GM19372 (cell line): ENCODE measurements at regions not wholly inside any gene's neighbourhood (a gene's known extent, or its start where the extent isn't known, plus 50 kb on each side); places are given as distances from the start of the nearest gene placed in this dataset.

Experiments
- ATAC-seq: cut with Tn5 transposase; IDR thresholded peaks from one replicate; pipeline ENCODE4 v1.9.1; 2021; ENCODE audit warnings: mild to moderate bottlenecking, low read depth, moderate library complexity; ENCODE audit not compliant: unreplicated experiment

GRCh38 chr19:31629579-31630363 lies 280.5 kb upstream of the TSHZ3 start:
- no peak for ATAC-seq

DNA sequence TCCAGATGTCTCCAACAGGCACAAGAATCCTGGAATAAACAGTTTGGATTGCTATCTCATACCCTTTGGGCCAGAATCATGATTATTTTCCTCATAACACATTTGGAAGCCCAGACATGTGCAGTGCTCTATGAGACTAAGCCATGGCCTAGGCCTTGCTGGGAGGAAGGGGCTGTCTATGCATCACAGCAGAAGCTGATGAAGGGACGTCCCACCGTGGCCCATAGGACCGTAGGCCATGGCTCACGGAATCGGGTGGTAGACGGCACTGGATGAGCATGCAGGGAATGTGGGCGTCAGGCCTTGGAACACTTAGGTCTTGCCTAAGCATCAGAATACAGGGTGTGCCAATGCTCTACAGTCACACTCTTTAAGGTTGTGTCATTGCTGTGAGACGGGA lies 283.8 kb upstream of the TSHZ3 start:
- ATAC-seq = no peak

DNA sequence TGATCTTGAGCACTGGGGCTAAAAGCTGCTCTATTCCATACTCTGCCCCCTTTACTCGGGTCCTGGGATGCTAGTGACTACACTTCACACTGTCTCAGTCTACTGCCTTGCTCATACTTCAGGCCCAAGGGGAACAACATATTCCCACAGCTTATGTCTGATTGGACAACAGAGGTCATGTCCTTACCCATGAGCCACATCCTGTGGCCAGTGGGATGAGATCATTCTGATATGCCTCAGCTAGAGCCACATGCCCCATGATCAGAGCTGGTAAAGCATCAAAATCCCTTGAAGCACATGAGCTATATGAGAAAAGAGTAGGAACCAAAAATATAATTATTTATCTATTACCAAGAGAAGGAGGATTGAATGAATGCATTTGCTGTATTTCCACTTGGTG lies 290.1 kb upstream of the TSHZ3 start:
- no peak for ATAC-seq

- ATAC-seq = no peak
Measured at GRCh38 chr19:31641591-31641990, 292.4 kb upstream of the TSHZ3 start.

DNA sequence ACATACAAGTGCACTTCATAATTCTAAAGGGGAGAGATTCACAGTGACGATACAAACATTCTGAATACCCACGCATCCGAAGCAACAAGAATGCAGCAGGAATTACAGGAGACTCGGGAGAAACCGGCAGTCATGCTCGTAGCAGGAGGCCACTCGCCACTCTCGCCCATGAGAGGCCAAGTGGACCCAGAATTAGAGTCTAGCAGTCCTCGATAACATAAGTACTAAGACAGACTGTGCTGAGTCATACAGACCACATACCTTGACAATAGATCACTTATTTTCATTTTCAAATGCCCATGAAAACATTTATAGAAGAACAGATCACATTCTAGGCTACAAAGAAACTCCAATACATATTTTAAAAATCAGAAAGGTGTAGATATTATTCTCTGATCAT lies 299.1 kb upstream of the TSHZ3 start:
- ATAC-seq = no peak

GRCh38 chr19:31656507-31656906 lies 307.3 kb upstream of the TSHZ3 start:
- no peak for ATAC-seq

GRCh38 chr19:31658993-31659896 lies 310.0 kb upstream of the TSHZ3 start:
- ATAC-seq = no peak

DNA sequence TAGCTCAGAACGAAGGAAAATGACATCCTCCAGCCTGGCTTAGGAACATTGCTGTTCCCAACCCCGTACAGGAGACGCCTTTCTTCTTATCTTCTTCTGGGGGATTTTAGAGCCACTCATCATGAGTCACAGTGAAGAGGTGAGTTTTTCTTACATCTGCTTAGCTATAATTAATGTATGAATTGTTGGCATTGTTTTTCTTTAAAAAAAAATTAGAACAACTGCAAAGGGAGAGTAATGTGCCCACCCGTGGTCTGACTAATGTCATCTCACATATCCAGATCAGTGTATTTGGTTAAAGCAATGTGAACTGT lies 310.6 kb upstream of the TSHZ3 start:
- no peak for ATAC-seq

- no peak for ATAC-seq
Measured at GRCh38 chr19:31664096-31664495, 314.9 kb upstream of the TSHZ3 start.

DNA sequence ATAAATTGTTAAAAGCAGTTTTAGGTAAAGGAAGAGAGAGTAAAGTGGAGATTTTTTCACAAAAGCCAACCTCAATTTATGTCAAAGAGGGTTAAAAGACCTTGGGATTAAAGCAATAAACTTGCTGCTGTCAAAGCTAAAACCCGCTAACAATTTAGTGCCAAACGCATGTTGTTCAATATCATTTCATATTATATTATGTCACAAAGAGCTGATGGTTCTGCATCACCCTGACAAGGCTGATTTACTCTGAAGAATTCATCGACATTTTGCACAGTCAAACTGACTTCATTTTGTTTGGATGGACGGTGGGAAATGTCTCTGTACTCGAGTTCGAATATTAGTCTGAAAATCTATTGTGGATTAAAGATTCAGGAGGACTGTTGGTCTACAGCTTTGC lies 315.8 kb upstream of the TSHZ3 start:
- ATAC-seq = no peak

DNA sequence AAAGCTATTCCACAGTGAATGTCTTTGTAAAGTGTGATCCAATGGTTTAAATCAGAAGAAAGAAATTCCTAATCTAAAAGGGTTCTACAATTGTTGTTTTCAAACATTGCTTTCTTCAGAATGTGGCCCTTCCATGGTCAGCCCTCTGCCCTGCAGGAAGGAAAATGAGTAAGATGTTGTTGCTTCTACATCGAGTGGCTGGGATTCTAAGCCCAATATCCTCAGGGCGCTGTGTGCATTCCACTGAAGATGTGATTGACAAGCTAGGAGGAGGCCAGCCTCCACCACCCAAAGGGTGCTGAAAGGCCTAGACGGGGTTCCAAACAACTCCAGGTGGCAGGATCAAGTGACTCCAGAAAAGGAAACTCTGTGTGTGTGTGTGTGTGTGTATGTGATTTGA lies 316.9 kb upstream of the TSHZ3 start:
- no peak for ATAC-seq

- no peak for ATAC-seq
Measured at GRCh38 chr19:31667106-31667505, 317.9 kb upstream of the TSHZ3 start.

DNA sequence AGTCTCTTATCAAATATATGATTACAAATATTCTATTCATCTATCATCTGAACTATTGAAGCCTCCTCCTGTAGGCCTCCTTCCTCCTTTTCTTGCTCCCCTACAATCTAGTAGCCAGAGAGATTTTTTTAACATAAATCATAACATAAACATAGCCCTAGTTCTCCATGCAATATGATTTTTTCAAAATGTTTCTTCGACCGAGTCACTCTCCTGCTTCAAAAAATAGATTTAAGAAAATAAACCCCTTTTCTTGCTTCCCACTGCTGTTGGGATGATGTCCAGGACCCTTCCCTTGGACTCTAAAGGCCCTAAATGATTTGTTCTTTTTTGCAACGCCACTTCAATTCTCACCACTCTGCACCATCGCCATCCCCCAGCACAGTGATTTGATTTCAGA lies 319.7 kb upstream of the TSHZ3 start:
- no peak for ATAC-seq

GRCh38 chr19:31670931-31671330 lies 321.7 kb upstream of the TSHZ3 start:
- ATAC-seq = no peak

DNA sequence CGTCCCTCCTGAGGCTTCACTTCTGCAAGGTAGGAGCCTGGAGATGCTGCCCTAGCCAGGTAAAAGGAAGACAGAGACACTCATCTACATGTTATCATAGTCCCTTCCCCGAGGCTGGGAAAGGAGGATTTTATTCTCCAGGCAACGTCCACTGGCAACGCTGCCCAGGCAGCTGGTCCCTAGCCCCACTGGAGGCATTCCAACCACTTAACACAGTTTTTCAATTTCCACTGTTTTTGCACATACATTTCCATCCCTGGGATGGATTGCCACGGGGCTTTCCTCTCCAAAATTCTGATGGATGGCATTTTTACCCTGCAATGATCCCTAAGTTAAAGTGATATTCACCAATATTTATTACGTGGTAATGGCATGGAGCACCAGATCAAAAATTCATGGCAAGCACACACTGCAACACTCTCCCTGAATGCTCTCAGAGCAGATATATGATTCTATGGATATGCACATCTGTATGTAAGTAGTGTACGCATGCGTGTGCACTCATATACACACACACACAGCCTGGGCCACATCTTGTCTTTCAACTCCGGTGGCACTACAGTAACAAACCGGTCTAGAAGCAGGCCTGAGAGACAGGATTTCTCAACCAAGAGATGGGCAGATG lies 322.3 kb upstream of the TSHZ3 start:
- no peak for ATAC-seq

- ATAC-seq = no peak
Measured at GRCh38 chr19:31674503-31675192, 325.4 kb upstream of the TSHZ3 start.

DNA sequence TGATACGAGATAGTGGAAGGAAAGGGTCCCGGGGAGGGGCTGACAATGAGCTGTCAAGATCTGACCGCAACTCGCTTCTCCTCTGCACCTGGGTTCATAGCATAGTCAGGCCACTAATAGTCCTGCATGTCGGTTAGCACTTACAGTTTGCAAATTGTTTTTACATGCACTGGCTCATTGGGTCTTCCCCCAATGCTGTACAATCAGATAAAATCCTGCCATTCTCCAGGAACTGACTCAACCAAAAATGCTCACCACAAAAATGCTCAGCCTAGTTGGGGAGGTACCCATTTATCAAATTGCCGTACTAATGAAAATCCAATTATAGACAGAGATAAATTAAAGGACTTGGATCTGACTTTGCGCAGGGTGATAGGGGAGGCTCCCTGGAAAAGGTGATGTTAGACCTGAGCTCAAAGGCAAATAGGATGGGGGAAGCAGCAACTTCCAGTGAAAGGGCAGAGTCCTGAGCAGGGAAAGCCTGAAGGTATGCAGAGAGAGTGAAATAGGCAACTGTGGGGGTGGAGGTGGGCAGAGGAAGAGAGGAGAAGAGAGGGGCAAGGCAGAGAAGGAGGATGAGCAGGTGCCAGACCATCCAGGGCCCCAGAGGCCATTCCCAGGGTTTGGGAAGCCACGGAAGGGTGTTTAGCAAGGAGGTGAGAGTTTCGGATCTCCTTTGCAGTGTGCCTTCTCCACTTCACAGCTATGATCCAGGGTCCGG lies 326.1 kb upstream of the TSHZ3 start:
- ATAC-seq = no peak

GRCh38 chr19:31676271-31677004 lies 327.2 kb upstream of the TSHZ3 start:
- ATAC-seq = no peak

DNA sequence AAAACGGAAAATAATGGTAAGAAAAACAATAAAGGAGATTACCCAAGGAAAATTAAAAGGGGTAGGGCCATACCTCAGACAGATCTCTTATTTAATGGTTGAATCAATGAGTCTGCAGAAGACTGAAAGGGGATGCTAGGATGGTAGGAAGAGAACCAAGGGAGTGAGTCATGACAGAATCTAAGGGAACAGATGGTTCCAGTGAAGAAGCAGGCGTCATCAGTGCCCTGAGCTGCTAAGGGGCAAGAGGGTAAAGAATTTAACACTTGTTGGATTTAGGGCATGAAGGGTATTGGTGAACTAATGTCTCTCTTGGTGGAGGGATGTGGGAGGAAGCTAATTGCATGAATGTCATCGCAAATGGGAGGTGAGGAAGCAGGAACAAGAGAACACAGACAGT lies 329.2 kb upstream of the TSHZ3 start:
- ATAC-seq = no peak

DNA sequence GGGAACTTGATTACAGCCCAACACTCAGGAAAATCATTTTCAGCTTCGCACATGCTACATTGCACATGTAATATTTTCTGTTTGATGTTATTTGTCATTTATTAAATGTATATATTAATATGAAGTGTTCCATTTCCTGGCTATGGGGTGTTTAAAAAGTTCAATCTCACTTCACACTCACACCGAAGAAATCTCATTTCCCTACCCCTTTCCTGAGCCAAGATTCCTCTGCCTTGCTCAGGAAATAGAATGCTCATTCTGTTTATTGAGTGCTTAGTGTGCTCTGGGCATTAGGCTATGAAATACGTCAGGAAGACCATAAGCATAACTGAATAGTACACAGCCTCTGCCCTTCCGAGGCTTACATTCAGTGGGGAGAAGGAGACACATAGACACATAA lies 331.9 kb upstream of the TSHZ3 start:
- no peak for ATAC-seq
